Breast epithelium (tissue), 3 donors: ENCODE measurements at regions not wholly inside any gene's neighbourhood (a gene's known extent, or its start where the extent isn't known, plus 50 kb on each side); places are given as distances from the start of the nearest gene placed in this dataset.

Source experiments
- CTCF ChIP-seq, 3 donors: fragments of 450-650 bp; IDR thresholded peaks; one replicate each; pipeline ENCODE4 v1.5.1; 2016 to 2017; ENCODE audit warnings: antibody characterized with exemption in 3 of 3, mild to moderate bottlenecking in 3 of 3, moderate library complexity in 3 of 3
- POLR2A ChIP-seq: fragments of 450-650 bp; IDR thresholded peaks from one replicate; pipeline ENCODE4 v1.6.1; 2016; ENCODE audit warnings: antibody characterized with exemption, mild to moderate bottlenecking, moderate library complexity

- TF ChIP-seq CTCF (IDR thresholded peaks at IDR 0.05), result no peak
- TF ChIP-seq POLR2A, result no peak
Observed at GRCh38 chr5:158486566-158486965, 613.1 kb downstream of the EBF1 start.
